ENCODE measurements at regions not wholly inside any gene's neighbourhood (a gene's known extent, or its start where the extent isn't known, plus 50 kb on each side); places are given as distances from the start of the nearest gene placed in this dataset.

GRCh38 chr3:23117856-23118255 is 85.3 kb upstream of the UBE2E2 start:
- no peak overlapping the region for H3K4me2 ChIP-seq (ENCODE audit: insufficient read depth, low read length)
- no peaks in the 10 kb centered on the region for H4K20me1 ChIP-seq (replicated peaks; ENCODE audit: control insufficient read depth, extremely low read depth, insufficient read depth, low read length)
- FAIRE-seq (no peak), DNase-seq (ENCODE audit: low read depth, low spot score) (no peak)
- H3K9me3 ChIP-seq (replicated peaks; ENCODE audit: control insufficient read depth, insufficient read depth, low read length), result no peaks in the 10 kb centered on the region
- dilution Hi-C loops (cut with MboI; ENCODE audit: extremely low pct_ligation_motif_present, low sequenced_read_pairs), result no loop called here
- H3K27me3 ChIP-seq (ENCODE audit: control insufficient read depth in 2 of 2, insufficient read depth in 2 of 2, low read length in 2 of 2), result peaks cover 3 to 13% of the 10 kb centered on the region in 2 experiments
- ChIA-PET CTCF (no interaction called here), POLR2A (no interaction called here)
- H3K4me3 ChIP-seq (replicated peaks in 1 of 3; ENCODE audit: insufficient read depth in 1 of 3, low read depth in 1 of 3, low read length in 3 of 3), result no peak overlapping the region
- TF ChIP-seq EZH2 (IDR thresholded peaks at IDR 0.05; ENCODE audit: borderline replicate concordance, low read depth, low read length, severe bottlenecking) (no peak), POLR2A (IDR thresholded peaks at IDR 0.05; ENCODE audit: low read depth, low read length) (no peak), MYC (IDR thresholded peaks at IDR 0.05; ENCODE audit: low read depth, low read length) (no peak), GATA2 (IDR thresholded peaks at IDR 0.05; ENCODE audit: insufficient read depth, insufficient read length, low read depth, low read length) (no peak), POLR2AphosphoS5 (IDR thresholded peaks at IDR 0.05; ENCODE audit: insufficient read depth, low read depth, low read length) (no peak), CTCF (IDR thresholded peaks at IDR 0.05; ENCODE audit: extremely low read depth in 1 of 2, insufficient read depth in 1 of 2, low read depth in 1 of 2, low read length in 2 of 2) (no peak), FOS (IDR thresholded peaks at IDR 0.05; ENCODE audit: borderline replicate concordance, insufficient read depth, low read length) (no peak), JUN (IDR thresholded peaks at IDR 0.05; ENCODE audit: borderline replicate concordance, insufficient read depth, insufficient read length, low read depth) (no peak), MAX (IDR thresholded peaks at IDR 0.05; ENCODE audit: insufficient read depth, insufficient read length) (no peak)
- no peak overlapping the region for H3K9ac ChIP-seq (replicated peaks; ENCODE audit: extremely low read depth, insufficient read depth, low read length)
- BruUV-seq (replicated peaks), result no TSS peak
- no peaks in the 10 kb centered on the region for H3K79me2 ChIP-seq (ENCODE audit: control insufficient read depth, insufficient read depth, low read length)
- H3K4me1 ChIP-seq (ENCODE audit: control insufficient read depth, extremely low read depth, insufficient read depth, low read length), result no peaks in the 10 kb centered on the region
- H3K36me3 ChIP-seq (ENCODE audit: control insufficient read depth in 2 of 2, extremely low read depth in 1 of 2, insufficient read depth in 2 of 2, low read length in 2 of 2), result no peaks in the 10 kb centered on the region
- no peaks in the 10 kb centered on the region for H3K9me1 ChIP-seq (replicated peaks; ENCODE audit: control insufficient read depth, extremely low read depth, insufficient read depth, low read length)
- no peak overlapping the region for H3K27ac ChIP-seq (ENCODE audit: insufficient read depth, low read depth, low read length)
- intact Hi-C loops (cut with micrococcal nuclease), result no loop called here
- no peak overlapping the region for H2AFZ ChIP-seq (ENCODE audit: low read depth, low read length)

All from endothelial cell of umbilical vein (primary cell).